MM.1S (cell line): ENCODE measurements at regions not wholly inside any gene's neighbourhood (a gene's known extent, or its start where the extent isn't known, plus 50 kb on each side); places are given as distances from the start of the nearest gene placed in this dataset.

Experiments
- DNase-seq: peaks from one replicate; pipeline ENCODE4 v3.0.0-alpha.2; 2015
- H2AFZ ChIP-seq: fragments of 300-600 bp; sonication (generic); 2 replicates; pipeline ENCODE4 v1.6.0; 2016; ENCODE audit warnings: antibody characterized with exemption, low read length
- H3F3A ChIP-seq: fragments of 300-600 bp; sonication (generic); 2 replicates; pipeline ENCODE4 v1.6.1; 2016; ENCODE audit warnings: mild to moderate bottlenecking, antibody characterized with exemption, low read length, moderate library complexity, mixed read lengths; ENCODE audit not compliant: insufficient read depth
- H3K27ac ChIP-seq: fragments of 300-600 bp; sonication (generic); 2 replicates; pipeline ENCODE4 v1.5.1; 2016; ENCODE audit warnings: mild to moderate bottlenecking, low read length
- H3K27me3 ChIP-seq: fragments of 300-600 bp; sonication (generic); replicated peaks from 2 replicates; pipeline ENCODE4 v1.6.0; 2016; ENCODE audit warnings: low read length; ENCODE audit not compliant: insufficient read depth
- H3K36me3 ChIP-seq: fragments of 300-600 bp; sonication (generic); replicated peaks from 2 replicates; pipeline ENCODE4 v1.6.1; 2016; ENCODE audit warnings: mild to moderate bottlenecking, low read length, mixed read lengths; ENCODE audit not compliant: insufficient read depth
- H3K4me1 ChIP-seq: fragments of 300-600 bp; sonication (generic); 2 replicates; pipeline ENCODE4 v1.6.1; 2016; ENCODE audit warnings: low read length, mixed read lengths
- H3K4me2 ChIP-seq: fragments of 300-600 bp; sonication (generic); 2 replicates; pipeline ENCODE4 v1.6.0; 2016; ENCODE audit warnings: low read depth, low read length
- H3K4me3 ChIP-seq: fragments of 300-600 bp; sonication (generic); 2 replicates; pipeline ENCODE4 v1.5.1; 2016; ENCODE audit warnings: low read length, mixed read lengths
- H3K79me2 ChIP-seq: fragments of 300-600 bp; sonication (generic); 2 replicates; pipeline ENCODE4 v1.6.1; 2016; ENCODE audit warnings: mixed run types, low read length, mixed read lengths
- H3K9ac ChIP-seq: fragments of 300-600 bp; sonication (generic); 2 replicates; pipeline ENCODE4 v1.6.1; 2016; ENCODE audit warnings: low read length, mixed read lengths
- H3K9me2 ChIP-seq: fragments of 300-600 bp; sonication (generic); replicated peaks from 2 replicates; pipeline ENCODE4 v1.6.1; 2016; ENCODE audit warnings: mild to moderate bottlenecking, low read length, mixed read lengths; ENCODE audit not compliant: insufficient read depth
- H3K9me3 ChIP-seq: fragments of 300-600 bp; sonication (generic); replicated peaks from 2 replicates; pipeline ENCODE4 v1.6.1; 2016; ENCODE audit warnings: mild to moderate bottlenecking, low read length, mixed read lengths; ENCODE audit not compliant: insufficient read depth
- H4K20me1 ChIP-seq: fragments of 300-600 bp; sonication (generic); 2 replicates; pipeline ENCODE4 v1.6.1; 2016; ENCODE audit warnings: mild to moderate bottlenecking, low read length, moderate library complexity, mixed read lengths; ENCODE audit not compliant: insufficient read depth
- CTCF ChIP-seq: fragments of 300-600 bp; sonication (generic); IDR thresholded peaks from 2 replicates; pipeline ENCODE4 v1.5.1; 2016; ENCODE audit warnings: antibody characterized with exemption, low read length, mixed read lengths
- EZH2 ChIP-seq: fragments of 300-600 bp; sonication (generic); optimal IDR thresholded peaks from 2 replicates; pipeline ENCODE3; 2017; ENCODE audit warnings: low read depth, mild to moderate bottlenecking, antibody characterized with exemption, low read length, mixed read lengths
- EZH2phosphoT487 ChIP-seq: fragments of 300-600 bp; sonication (generic); IDR thresholded peaks from 2 replicates; pipeline ENCODE4 v1.6.1; 2018; ENCODE audit warnings: antibody characterized with exemption, low read length

- Histone ChIP-seq H3K9ac (no peak overlapping the region), H3K36me3 (no peaks in the 10 kb centered on the region), H4K20me1 (no peaks in the 10 kb centered on the region), H3K4me2 (no peak overlapping the region), H3K27ac (no peak overlapping the region), H3K9me3 (no peaks in the 10 kb centered on the region), H3K4me1 (no peaks in the 10 kb centered on the region), H3F3A (no peaks in the 10 kb centered on the region), H3K4me3 (no peak overlapping the region), H3K79me2 (no peaks in the 10 kb centered on the region), H3K27me3 (no peaks in the 10 kb centered on the region), H2AFZ (no peak overlapping the region), H3K9me2 (no peaks in the 10 kb centered on the region)
- TF ChIP-seq EZH2phosphoT487: no peak
- no peak for TF ChIP-seq EZH2
- TF ChIP-seq CTCF: no peak
- no peak for DNase-seq
Measured at GRCh38 chr2:6290217-6291015, 575.3 kb downstream of the CMPK2 start.

GRCh38 chr2:6294791-6295190, 570.9 kb downstream of the CMPK2 start:
- no peak overlapping the region for H3K9ac ChIP-seq
- TF ChIP-seq CTCF (no peak), EZH2phosphoT487 (no peak), EZH2 (no peak)
- no peaks in the 10 kb centered on the region for H3K9me3 ChIP-seq
- no peaks in the 10 kb centered on the region for H3K27me3 ChIP-seq
- DNase-seq: no peak
- H3K4me1 ChIP-seq: no peaks in the 10 kb centered on the region
- no peak overlapping the region for H3K4me3 ChIP-seq
- no peaks in the 10 kb centered on the region for H4K20me1 ChIP-seq
- H3K9me2 ChIP-seq: no peaks in the 10 kb centered on the region
- no peak overlapping the region for H2AFZ ChIP-seq
- H3K36me3 ChIP-seq: no peaks in the 10 kb centered on the region
- H3K79me2 ChIP-seq: no peaks in the 10 kb centered on the region
- no peak overlapping the region for H3K27ac ChIP-seq
- no peaks in the 10 kb centered on the region for H3F3A ChIP-seq
- H3K4me2 ChIP-seq: no peak overlapping the region

GRCh38 chr2:6297238-6297637, 568.5 kb downstream of the CMPK2 start:
- no peaks in the 10 kb centered on the region for H3K36me3 ChIP-seq
- no peak overlapping the region for H3K27ac ChIP-seq
- no peaks in the 10 kb centered on the region for H3K9me3 ChIP-seq
- no peaks in the 10 kb centered on the region for H4K20me1 ChIP-seq
- H3F3A ChIP-seq: no peaks in the 10 kb centered on the region
- H3K4me1 ChIP-seq: no peaks in the 10 kb centered on the region
- no peak overlapping the region for H3K4me2 ChIP-seq
- no peaks in the 10 kb centered on the region for H3K27me3 ChIP-seq
- no peak overlapping the region for H3K9ac ChIP-seq
- DNase-seq: no peak
- H3K4me3 ChIP-seq: no peak overlapping the region
- no peak overlapping the region for H2AFZ ChIP-seq
- H3K79me2 ChIP-seq: no peaks in the 10 kb centered on the region
- no peaks in the 10 kb centered on the region for H3K9me2 ChIP-seq
- no peak for TF ChIP-seq EZH2
- no peak for TF ChIP-seq EZH2phosphoT487
- no peak for TF ChIP-seq CTCF
